G401.6 (cell line): ENCODE measurements at regions not wholly inside any gene's neighbourhood (a gene's known extent, or its start where the extent isn't known, plus 50 kb on each side); places are given as distances from the start of the nearest gene placed in this dataset.

Experiments
- FAIRE-seq: peaks from 2 replicates; lab custom pipeline; 2012; peaks lifted over from hg19 to GRCh38; lab: Jason Lieb, UNC

DNA sequence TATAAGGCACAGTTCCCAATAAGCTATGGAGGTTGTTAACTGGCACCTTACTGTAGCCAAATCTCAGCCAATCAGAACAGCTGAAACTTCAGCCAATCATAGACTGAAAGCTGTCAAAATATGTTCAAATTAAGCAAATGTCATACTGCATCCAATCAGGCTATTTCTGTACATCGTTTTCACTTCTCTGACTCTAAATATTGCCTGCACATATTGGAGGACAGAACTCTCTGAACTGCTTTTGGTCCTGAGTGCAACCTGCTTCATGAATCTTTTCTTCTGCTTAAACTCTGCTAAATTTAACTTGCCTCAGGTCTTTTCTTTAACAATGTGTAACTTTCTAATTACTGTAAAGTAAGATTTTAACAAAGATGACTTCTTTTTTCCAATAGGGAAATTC, 1198.9 kb upstream of the PCDH7 start:
- FAIRE-seq = no peak

DNA sequence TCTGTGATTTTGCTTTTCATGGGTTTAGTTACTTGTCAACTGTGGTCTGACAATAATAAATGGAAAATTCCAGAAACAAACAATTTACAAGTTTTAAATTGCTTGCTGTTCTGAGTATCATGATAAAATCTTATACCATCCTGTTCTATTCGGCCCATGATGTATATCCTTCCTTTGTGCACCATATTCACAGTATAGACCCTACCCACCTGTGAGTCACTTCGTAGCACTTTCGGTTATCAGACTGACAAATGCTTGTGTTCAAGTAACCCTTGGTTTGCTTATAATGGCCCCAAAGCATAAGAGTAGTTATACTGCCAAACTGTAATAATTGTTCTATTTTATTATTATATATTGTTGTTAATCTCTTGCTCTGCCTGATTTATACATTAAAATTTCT, 1183.4 kb upstream of the PCDH7 start:
- no peak for FAIRE-seq

DNA sequence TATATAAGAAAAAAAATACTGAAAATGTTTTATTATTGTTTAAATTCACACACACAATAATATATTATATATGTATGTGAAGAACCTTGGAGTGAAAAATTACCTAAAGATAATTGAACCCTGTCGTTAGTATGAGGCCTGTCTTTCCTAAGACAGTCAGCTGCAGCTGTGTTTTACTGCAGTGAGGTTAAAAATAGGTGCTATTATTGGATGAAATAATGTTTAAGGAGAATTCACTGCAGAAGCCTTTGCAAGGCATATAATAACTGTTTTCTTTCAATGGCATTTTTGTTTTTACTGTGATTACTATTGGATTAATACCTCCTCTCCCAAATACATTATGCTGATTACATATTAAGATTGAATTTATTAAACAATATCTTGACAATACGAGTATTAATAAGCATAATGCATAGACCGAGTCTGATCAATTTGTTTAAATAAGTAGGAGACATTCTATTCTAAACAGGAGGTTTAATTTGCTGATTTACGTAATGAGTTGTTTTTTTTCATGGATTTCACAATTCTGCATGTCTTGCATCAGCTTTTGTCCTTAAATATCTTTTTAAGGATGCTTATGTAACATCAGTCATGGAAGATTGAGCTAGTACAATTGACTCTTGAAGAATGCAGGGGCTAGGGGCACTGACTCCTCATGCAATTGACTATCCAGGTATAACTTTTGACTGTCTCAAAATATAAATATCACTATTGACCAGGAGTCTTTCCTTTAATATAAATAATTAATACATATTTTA, 1181.1 kb upstream of the PCDH7 start:
- no peak for FAIRE-seq

DNA sequence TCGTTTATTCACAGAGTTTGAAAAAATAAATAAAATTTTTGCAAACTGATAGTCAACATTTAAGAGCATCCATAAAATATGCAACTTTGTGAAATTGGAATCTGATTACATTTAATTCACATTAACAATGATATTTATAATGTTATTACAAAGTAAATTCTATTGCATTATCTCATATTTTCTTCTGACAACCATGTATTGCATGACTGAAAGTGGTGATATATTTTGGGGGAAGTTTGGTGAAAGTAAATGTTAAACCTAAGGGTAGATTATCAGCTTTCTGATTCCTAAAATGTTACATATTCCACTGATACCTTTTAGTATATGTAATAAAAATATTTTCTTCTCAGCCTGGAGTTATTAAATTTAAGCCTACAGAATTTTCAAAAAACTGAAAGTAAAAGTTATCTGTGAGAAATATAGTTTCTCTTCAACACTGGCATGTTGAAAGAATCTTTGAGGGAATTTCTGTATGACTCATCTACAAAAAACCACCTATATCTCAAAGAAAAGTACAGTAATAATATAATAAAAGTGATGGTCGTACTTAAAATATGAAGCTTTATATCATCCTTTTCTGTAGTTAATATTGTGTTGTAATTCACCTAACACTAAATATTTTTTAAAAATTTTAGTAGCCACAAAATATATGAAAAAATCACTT, 1179.6 kb upstream of the PCDH7 start:
- no peak for FAIRE-seq

DNA sequence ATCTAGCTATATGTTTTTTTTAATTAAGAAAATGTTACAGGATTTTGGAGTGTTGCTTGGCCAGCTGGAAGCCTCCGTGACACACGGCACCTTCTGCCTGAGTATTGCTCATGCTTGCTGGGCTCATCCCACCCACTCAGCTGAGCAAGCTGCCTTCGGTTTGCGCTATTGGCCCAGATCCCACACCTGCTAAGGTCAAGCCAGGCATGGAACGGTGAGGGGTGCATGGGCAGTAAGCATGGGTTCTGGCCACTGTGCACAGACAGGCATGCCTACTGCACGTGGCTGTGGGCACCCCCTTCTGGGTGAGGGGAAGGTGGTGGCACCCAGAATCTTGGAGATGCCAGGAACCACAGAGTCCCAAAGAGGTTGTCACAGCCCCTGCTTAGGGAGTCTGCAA, 1178.4 kb upstream of the PCDH7 start:
- no peak for FAIRE-seq

DNA sequence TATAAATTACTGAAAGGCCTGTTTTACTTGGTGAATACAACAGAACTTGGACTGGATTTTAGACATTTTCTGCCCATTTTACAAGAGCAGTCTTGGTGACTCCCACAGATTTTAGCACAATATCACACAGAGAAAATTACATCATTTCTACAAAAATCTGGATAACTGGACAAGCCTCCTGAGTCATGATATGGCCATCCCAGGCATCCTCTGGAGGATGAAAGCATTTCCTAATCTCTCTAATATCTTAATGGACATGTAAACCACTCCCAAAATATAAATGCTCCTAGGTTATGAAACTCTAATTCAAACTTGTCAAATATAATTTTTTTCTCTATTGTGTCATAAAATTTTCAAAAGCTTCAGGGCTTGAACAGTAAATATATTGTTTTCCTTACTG, 1170.8 kb upstream of the PCDH7 start:
- FAIRE-seq = no peak

- FAIRE-seq = no peak
These were observed 1168.3 kb upstream of the PCDH7 start for GRCh38 chr4:29551821-29552220.

DNA sequence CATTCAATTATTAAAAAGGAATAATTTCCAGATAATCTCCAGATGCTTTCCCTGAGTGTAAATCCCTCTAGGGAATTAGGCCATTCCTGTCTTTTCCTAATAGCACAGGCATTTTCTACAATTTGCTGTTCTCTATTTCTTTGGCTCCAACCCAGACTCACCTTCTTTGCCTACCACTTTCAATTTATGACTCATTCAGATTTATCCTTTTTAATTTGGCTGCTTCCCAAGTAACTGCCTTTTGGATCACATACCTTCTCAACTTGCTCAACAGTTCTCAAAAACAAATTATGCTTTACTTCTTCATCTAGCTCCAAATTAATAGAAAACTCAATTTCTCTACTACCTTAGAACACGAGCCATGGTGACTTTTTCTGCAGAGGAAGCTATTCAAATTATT, 1166.3 kb upstream of the PCDH7 start:
- FAIRE-seq = no peak

DNA sequence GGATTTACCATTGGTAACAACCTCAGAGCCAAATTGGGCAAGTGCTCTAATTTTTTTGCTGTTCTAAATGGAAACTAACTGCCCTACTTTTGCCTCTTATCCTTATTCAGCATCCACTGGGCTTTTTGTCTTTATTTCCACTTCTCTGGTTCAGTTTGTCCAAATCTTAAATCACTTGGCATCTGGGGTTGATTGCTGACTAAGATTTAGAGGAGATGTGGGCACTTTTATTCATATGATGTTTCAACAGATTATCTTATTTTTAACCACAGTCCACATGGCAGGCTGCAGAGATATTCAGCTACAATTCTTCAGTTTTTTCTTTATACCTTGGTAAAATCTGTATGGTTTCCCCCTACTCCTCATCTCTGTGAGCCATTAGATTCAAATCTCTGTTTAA, 1161.4 kb upstream of the PCDH7 start:
- FAIRE-seq = no peak

DNA sequence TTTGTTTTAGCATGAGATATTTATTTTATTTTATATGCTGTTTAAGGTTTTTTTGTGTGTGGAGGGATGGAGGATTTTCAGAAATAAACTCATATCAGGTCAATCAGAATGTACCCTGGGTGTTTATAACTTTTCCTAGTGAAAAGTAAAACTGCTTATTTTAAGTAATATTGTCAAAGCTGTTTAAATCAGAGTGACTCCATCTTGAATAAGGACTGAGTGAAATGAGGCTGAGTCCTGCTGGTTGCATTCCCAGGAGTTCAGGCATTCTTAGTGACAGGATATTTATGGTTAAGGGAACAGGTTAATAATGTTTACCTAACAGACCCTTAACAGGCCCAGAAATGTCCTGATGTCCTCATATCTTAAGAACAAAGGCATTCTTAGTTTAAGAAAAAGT, 1160.9 kb upstream of the PCDH7 start:
- no peak for FAIRE-seq

DNA sequence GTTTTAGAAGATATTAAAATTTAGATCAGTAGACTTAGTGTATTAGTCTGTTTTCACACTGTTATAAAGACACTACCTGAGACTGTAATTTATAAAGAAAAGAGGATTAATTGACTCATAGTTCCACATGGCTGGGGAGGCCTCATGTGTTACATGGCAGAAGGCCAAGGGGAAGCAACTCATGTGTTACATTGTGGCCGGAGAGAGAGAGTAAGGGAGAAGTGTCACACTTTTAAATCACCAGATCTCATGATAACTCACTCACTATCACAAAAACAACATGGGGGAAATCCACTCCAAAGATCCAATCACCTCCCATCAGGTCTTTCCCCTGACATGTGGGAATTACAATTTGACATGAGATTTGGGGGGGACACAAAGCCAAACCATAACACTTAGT, 1159.7 kb upstream of the PCDH7 start:
- no peak for FAIRE-seq

- FAIRE-seq = no peak
These were observed 1154.9 kb upstream of the PCDH7 start for GRCh38 chr4:29565256-29565655.

GRCh38 chr4:29566371-29566770, 1153.8 kb upstream of the PCDH7 start:
- no peak for FAIRE-seq

- no peak for FAIRE-seq
These were observed 1148.8 kb upstream of the PCDH7 start for GRCh38 chr4:29571322-29571721.

- FAIRE-seq = no peak
These were observed 1141.8 kb upstream of the PCDH7 start for GRCh38 chr4:29578329-29578728.

- FAIRE-seq = no peak
These were observed 1138.7 kb upstream of the PCDH7 start for GRCh38 chr4:29581457-29581856.

DNA sequence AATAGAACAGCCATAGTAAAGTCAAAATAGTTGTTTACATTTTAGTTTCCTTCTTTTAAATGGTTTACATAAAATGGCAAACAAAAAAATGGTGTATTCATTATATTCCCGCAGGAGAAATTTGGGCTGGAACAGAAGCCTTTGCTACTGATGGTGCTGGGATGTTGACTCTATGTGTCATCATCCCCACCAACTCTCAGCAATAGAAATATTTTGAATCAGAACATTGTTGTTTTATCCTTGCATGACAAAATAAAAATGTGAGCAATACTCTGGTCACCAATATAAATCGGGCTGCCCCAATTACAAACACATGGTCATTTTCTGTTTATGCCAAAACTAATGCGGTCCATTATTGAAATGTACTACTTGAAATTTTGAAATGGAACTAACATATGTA, 1131.6 kb upstream of the PCDH7 start:
- no peak for FAIRE-seq

DNA sequence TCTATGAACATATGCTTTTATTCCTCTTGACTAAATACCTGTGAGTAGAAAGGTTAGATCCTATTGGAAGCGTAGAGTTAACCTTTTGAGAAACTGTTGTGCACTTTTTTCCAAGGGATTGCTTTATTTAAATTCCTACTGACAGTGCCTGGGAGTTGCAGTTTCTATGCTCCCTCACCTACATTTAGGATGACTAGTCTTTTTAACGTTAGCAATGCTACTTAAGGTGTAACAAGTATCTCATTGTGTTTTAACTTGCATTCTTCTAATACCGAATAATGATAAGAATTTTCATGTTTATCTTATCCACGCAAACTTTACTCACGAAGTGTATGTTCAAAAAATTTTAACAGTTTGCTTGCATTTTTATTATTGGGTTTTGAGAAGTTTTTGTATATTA, 1123.9 kb upstream of the PCDH7 start:
- no peak for FAIRE-seq

- FAIRE-seq = no peak
These were observed 1101.0 kb upstream of the PCDH7 start for GRCh38 chr4:29619168-29619567.

DNA sequence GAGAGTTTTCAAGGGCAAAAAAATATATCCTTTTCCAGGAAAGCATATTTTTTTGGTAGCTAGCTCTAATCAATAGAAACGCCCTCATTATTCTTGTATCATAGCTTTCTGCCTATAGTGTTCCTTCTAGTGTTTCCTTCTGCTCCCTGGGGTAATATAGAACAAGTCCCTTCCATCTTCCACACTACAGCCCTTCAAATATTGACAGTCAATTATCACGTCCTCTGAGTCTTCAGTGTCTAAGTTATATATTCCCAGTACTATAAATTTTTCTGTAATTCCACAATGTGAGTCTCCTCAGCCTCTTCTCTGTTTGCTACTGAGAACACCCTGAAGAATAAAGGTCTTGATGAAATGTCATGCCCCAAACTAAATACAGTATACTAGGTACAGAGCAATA, 1088.0 kb upstream of the PCDH7 start:
- FAIRE-seq = no peak

DNA sequence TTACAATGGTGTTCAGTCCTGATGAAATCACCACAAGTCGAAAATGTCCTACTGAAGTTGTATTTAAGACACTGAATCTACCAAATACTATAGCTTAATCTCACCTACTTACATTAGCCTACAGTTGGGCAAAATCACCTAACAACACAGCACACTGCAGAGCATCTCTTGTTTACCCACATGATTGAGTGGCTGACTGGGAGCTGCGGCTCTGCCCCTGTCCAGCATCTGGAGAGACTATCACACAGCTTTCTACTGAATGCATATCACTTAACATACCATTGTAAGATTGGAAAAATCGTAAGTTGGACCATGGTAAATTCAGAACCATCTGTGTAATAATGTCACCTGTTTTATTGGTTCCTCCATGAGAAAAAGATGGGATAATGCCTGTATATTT, 1083.2 kb upstream of the PCDH7 start:
- FAIRE-seq = no peak

DNA sequence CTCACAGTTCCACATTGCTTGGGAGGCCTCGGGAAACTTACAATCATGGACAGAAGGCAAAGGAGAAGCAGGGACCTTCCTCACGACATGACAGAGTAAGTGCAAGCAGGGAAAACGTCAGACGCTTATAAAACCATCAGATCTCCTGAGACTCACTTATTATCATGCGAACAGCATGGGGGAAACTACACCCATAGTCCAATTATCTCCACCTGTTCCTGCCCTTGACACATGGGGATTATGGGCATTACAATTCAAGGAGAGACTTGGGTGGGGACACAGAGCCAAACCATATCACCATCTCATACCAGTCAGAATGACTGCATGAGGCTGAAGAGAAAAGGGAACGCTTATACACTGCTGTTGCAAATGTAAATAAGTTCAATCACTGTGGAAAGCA, 1066.9 kb upstream of the PCDH7 start:
- FAIRE-seq = no peak

GRCh38 chr4:29680644-29681043, 1039.5 kb upstream of the PCDH7 start:
- no peak for FAIRE-seq

GRCh38 chr4:29704059-29704458, 1016.1 kb upstream of the PCDH7 start:
- no peak for FAIRE-seq
